ENCODE measurements at regions not wholly inside any gene's neighbourhood (a gene's known extent, or its start where the extent isn't known, plus 50 kb on each side); places are given as distances from the start of the nearest gene placed in this dataset.
"Not testable (repeated sequence)": the region's sequence is repeated elsewhere in the genome, so short reads cannot be mapped to it uniquely, and the experiment has no call there.

GRCh38 chr13:39930544-39931444 is 275.3 kb downstream of the COG6 start:
- Histone ChIP-seq H3K9ac (ENCODE audit: low read length in 3 of 3) (no peak overlapping the region), H3K27ac (ENCODE audit: low read depth in 2 of 2, low read length in 2 of 2) (no peak overlapping the region), H3K4me1 (ENCODE audit: control insufficient read depth in 2 of 3, insufficient read depth in 2 of 3, low read depth in 1 of 3, low read length in 3 of 3) (no peaks in the 10 kb centered on the region), H3K9me3 (ENCODE audit: control insufficient read depth in 2 of 3, insufficient read depth in 1 of 3, low read length in 3 of 3) (no peaks in the 10 kb centered on the region), H3K4me3 (ENCODE audit: low read length in 3 of 3) (no peak overlapping the region), H3K27me3 (ENCODE audit: control insufficient read depth, insufficient read depth, low read length) (no peaks in the 10 kb centered on the region), H3K36me3 (ENCODE audit: control insufficient read depth in 2 of 3, insufficient read depth in 3 of 3, low read length in 3 of 3) (no peaks in the 10 kb centered on the region)
- intact Hi-C loops (cut with DNase I), result no loop called here
- no peak for FAIRE-seq
- no peak for TF ChIP-seq CTCF (IDR thresholded peaks at IDR 0.05; ENCODE audit: borderline replicate concordance, extremely low read depth, insufficient read depth)
- DNase-seq, result no peak

- Histone ChIP-seq H3K9me3 (ENCODE audit: control insufficient read depth in 2 of 3, insufficient read depth in 1 of 3, low read length in 3 of 3) (no peaks in the 10 kb centered on the region), H3K9ac (ENCODE audit: low read length in 3 of 3) (no peak overlapping the region), H3K27ac (ENCODE audit: low read depth in 2 of 2, low read length in 2 of 2) (no peak overlapping the region), H3K27me3 (ENCODE audit: control insufficient read depth, insufficient read depth, low read length) (no peaks in the 10 kb centered on the region), H3K4me3 (ENCODE audit: low read length in 3 of 3) (no peak overlapping the region), H3K36me3 (ENCODE audit: control insufficient read depth in 2 of 3, insufficient read depth in 3 of 3, low read length in 3 of 3) (no peaks in the 10 kb centered on the region), H3K4me1 (ENCODE audit: control insufficient read depth in 2 of 3, insufficient read depth in 2 of 3, low read depth in 1 of 3, low read length in 3 of 3) (no peaks in the 10 kb centered on the region)
- no peak for DNase-seq
- FAIRE-seq, result no peak
- TF ChIP-seq CTCF (IDR thresholded peaks at IDR 0.05; ENCODE audit: borderline replicate concordance, extremely low read depth, insufficient read depth), result no peak
- intact Hi-C loops (cut with DNase I), result no loop called here
These were observed 276.0 kb downstream of the COG6 start for GRCh38 chr13:39931505-39931904.

GRCh38 chr13:39932514-39932913 is 277.1 kb downstream of the COG6 start:
- FAIRE-seq; H3K9me3 ChIP-seq (ENCODE audit: control insufficient read depth in 2 of 3, insufficient read depth in 1 of 3, low read length in 3 of 3); H3K4me1 ChIP-seq (ENCODE audit: control insufficient read depth in 2 of 3, insufficient read depth in 2 of 3, low read depth in 1 of 3, low read length in 3 of 3); H3K27ac ChIP-seq (ENCODE audit: low read depth in 2 of 2, low read length in 2 of 2); H3K36me3 ChIP-seq (ENCODE audit: control insufficient read depth in 2 of 3, insufficient read depth in 3 of 3, low read length in 3 of 3); H3K27me3 ChIP-seq (ENCODE audit: control insufficient read depth, insufficient read depth, low read length); DNase-seq; H3K9ac ChIP-seq (ENCODE audit: low read length in 3 of 3); intact Hi-C loops (cut with DNase I); H3K4me3 ChIP-seq (ENCODE audit: low read length in 3 of 3): not testable (repeated sequence)

GRCh38 chr13:39935155-39935554 is 279.7 kb downstream of the COG6 start:
- Histone ChIP-seq H3K4me3 (ENCODE audit: low read length in 3 of 3) (no peak overlapping the region), H3K4me1 (ENCODE audit: control insufficient read depth in 2 of 3, insufficient read depth in 2 of 3, low read depth in 1 of 3, low read length in 3 of 3) (no peaks in the 10 kb centered on the region), H3K36me3 (ENCODE audit: control insufficient read depth in 2 of 3, insufficient read depth in 3 of 3, low read length in 3 of 3) (no peaks in the 10 kb centered on the region), H3K9me3 (ENCODE audit: control insufficient read depth in 2 of 3, insufficient read depth in 1 of 3, low read length in 3 of 3) (no peaks in the 10 kb centered on the region), H3K27me3 (ENCODE audit: control insufficient read depth, insufficient read depth, low read length) (no peaks in the 10 kb centered on the region), H3K9ac (ENCODE audit: low read length in 3 of 3) (no peak overlapping the region), H3K27ac (ENCODE audit: low read depth in 2 of 2, low read length in 2 of 2) (no peak overlapping the region)
- FAIRE-seq (no peak), DNase-seq (no peak)
- no peak for TF ChIP-seq CTCF (IDR thresholded peaks at IDR 0.05; ENCODE audit: borderline replicate concordance, extremely low read depth, insufficient read depth)
- intact Hi-C loops (cut with DNase I), result no loop called here
